MCF 10A (cell line): ENCODE measurements at regions not wholly inside any gene's neighbourhood (a gene's known extent, or its start where the extent isn't known, plus 50 kb on each side); places are given as distances from the start of the nearest gene placed in this dataset.

Source experiments
- BruUV-seq: library from RNA; stranded (reverse); fragments of 400-500 nt; replicated peaks from 2 replicates; lab custom pipeline; 2021; lab: Mats Ljungman, UMichigan
- CTCF ChIA-PET: fragments of 300-600 bp; sonication (Branson Sonifier 250); formaldehyde crosslinking; extraction: SDS; loops from one replicate; lab custom pipeline; 2021; ENCODE audit warnings: antibody characterized with exemption, inconsistent platforms; lab: Yijun Ruan, JAX
- POLR2A ChIA-PET: fragments of 300-600, 350-650 bp; sonication (Branson Sonifier 250); formaldehyde crosslinking; extraction: SDS; loops from one replicate; lab custom pipeline; 2020; ENCODE audit warnings: antibody characterized with exemption, inconsistent platforms; lab: Yijun Ruan, JAX
- DNase-seq: peaks from one replicate; pipeline ENCODE4 v3.0.0-alpha.2; 2018; ENCODE audit not compliant: unreplicated experiment
- H3K27ac Mint-ChIP-seq: one replicate; pipeline ENCODE4 v1.8.0; 2022; ENCODE audit warnings: mild to moderate bottlenecking, low read depth, mixed read lengths; ENCODE audit not compliant: unreplicated experiment
- H3K27me3 Mint-ChIP-seq: one replicate; pipeline ENCODE4 v1.8.0; 2022; ENCODE audit warnings: mixed read lengths; ENCODE audit not compliant: insufficient read depth, unreplicated experiment
- H3K36me3 Mint-ChIP-seq: one replicate; pipeline ENCODE4 v1.8.0; 2022; ENCODE audit warnings: mild to moderate bottlenecking, moderate library complexity, mixed read lengths; ENCODE audit not compliant: insufficient read depth, unreplicated experiment
- H3K4me1 Mint-ChIP-seq: one replicate; pipeline ENCODE4 v1.8.0; 2022; ENCODE audit warnings: mixed read lengths; ENCODE audit not compliant: insufficient read depth, unreplicated experiment
- H3K4me3 Mint-ChIP-seq: one replicate; pipeline ENCODE4 v1.8.0; 2022; ENCODE audit warnings: mild to moderate bottlenecking, moderate library complexity, mixed read lengths; ENCODE audit not compliant: unreplicated experiment
- H3K9me3 Mint-ChIP-seq: one replicate; pipeline ENCODE4 v1.8.0; 2022; ENCODE audit warnings: mixed read lengths; ENCODE audit not compliant: unreplicated experiment
- intact Hi-C: fragments of 100-400 bp; cut with micrococcal nuclease; formaldehyde crosslinking; loops from 2 replicates; pipeline ENCODE4 v1.14.1; 2022
- TF ChIP-seq, protein P1 (sequence below): fragments of 200-600 bp; IDR thresholded peaks from one replicate; pipeline ENCODE4 v1.8.0; 2022; ENCODE audit warnings: antibody characterized with exemption, mild to moderate bottlenecking; ENCODE audit not compliant: unreplicated experiment

GRCh38 chr11:103730131-103730940 is 306.1 kb upstream of the DDI1 start:
- TF ChIP-seq, protein P1, sequence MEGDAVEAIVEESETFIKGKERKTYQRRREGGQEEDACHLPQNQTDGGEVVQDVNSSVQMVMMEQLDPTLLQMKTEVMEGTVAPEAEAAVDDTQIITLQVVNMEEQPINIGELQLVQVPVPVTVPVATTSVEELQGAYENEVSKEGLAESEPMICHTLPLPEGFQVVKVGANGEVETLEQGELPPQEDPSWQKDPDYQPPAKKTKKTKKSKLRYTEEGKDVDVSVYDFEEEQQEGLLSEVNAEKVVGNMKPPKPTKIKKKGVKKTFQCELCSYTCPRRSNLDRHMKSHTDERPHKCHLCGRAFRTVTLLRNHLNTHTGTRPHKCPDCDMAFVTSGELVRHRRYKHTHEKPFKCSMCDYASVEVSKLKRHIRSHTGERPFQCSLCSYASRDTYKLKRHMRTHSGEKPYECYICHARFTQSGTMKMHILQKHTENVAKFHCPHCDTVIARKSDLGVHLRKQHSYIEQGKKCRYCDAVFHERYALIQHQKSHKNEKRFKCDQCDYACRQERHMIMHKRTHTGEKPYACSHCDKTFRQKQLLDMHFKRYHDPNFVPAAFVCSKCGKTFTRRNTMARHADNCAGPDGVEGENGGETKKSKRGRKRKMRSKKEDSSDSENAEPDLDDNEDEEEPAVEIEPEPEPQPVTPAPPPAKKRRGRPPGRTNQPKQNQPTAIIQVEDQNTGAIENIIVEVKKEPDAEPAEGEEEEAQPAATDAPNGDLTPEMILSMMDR = no peak
- no peak for DNase-seq
- Mint-ChIP-seq H3K9me3 (peaks cover 11% of the 10 kb centered on the region), H3K27me3 (no peaks in the 10 kb centered on the region), H3K4me3 (no peak overlapping the region), H3K4me1 (no peaks in the 10 kb centered on the region), H3K36me3 (no peaks in the 10 kb centered on the region), H3K27ac (no peak overlapping the region)
- intact Hi-C loops = no loop called here
- ChIA-PET CTCF (interaction anchor here (1.0 kb wide), 1 partner anchor 421 kb away, joined by 4 read pairs; no protein-coding TSS in a partner anchor), POLR2A (interaction anchor here (0.6 to 1.2 kb wide), 3 partner anchors 13 to 227 kb away, joined by 3 read pairs; no protein-coding TSS in a partner anchor)
- BruUV-seq = no TSS peak

- ChIA-PET CTCF (no interaction called here), POLR2A (interaction anchor here (1.0 kb wide), 1 partner anchor 23 kb away, joined by 3 read pairs; no protein-coding TSS in a partner anchor)
- no TSS peak for BruUV-seq
Measured at GRCh38 chr11:103731670-103732069, 304.8 kb upstream of the DDI1 start.

GRCh38 chr11:103733889-103734288 is 302.6 kb upstream of the DDI1 start:
- Mint-ChIP-seq H3K4me3 (no peak overlapping the region), H3K4me1 (no peaks in the 10 kb centered on the region), H3K27me3 (no peaks in the 10 kb centered on the region), H3K36me3 (no peaks in the 10 kb centered on the region), H3K27ac (no peak overlapping the region), H3K9me3 (no peaks in the 10 kb centered on the region)
- TF ChIP-seq, protein P1 = no peak
- BruUV-seq = no TSS peak
- no peak for DNase-seq
- CTCF ChIA-PET = no interaction called here
- POLR2A ChIA-PET = interaction anchor here (0.5 kb wide), 1 partner anchor 105 kb away, joined by 3 read pairs; no protein-coding TSS in a partner anchor
- intact Hi-C loops = no loop called here

More at GRCh38 chr11:103731670-103732069, 304.8 kb upstream of the DDI1 start:
- H3K9me3 Mint-ChIP-seq = peaks cover 11% of the 10 kb centered on the region
- TF ChIP-seq, protein P1 = no peak
- H3K27me3 Mint-ChIP-seq = no peaks in the 10 kb centered on the region
- no peaks in the 10 kb centered on the region for H3K36me3 Mint-ChIP-seq
- no peaks in the 10 kb centered on the region for H3K4me1 Mint-ChIP-seq
- no peak for DNase-seq
- intact Hi-C loops = no loop called here
- no peak overlapping the region for H3K27ac Mint-ChIP-seq
- H3K4me3 Mint-ChIP-seq = no peak overlapping the region

- no peaks in the 10 kb centered on the region for H3K9me3 Mint-ChIP-seq
- ChIA-PET POLR2A (no interaction called here), CTCF (no interaction called here)
- DNase-seq = peak; percentile 6
- H3K36me3 Mint-ChIP-seq = no peaks in the 10 kb centered on the region
- no peak overlapping the region for H3K4me3 Mint-ChIP-seq
- no TSS peak for BruUV-seq
- intact Hi-C loops = no loop called here
- H3K4me1 Mint-ChIP-seq = no peaks in the 10 kb centered on the region
- no peak overlapping the region for H3K27ac Mint-ChIP-seq
- H3K27me3 Mint-ChIP-seq = no peaks in the 10 kb centered on the region
- TF ChIP-seq, protein P1 = no peak
Measured at GRCh38 chr11:103735497-103736032, 300.9 kb upstream of the DDI1 start.
